ENCODE measurements at regions not wholly inside any gene's neighbourhood (a gene's known extent, or its start where the extent isn't known, plus 50 kb on each side); places are given as distances from the start of the nearest gene placed in this dataset.

GRCh38 chr6:76472858-76473257 lies 400.4 kb upstream of the IMPG1 start:
- no peak for TF ChIP-seq CTCF (IDR thresholded peaks at IDR 0.05; ENCODE audit: low read depth, low read length, missing input control)
- no peak for TF ChIP-seq RAD21 (IDR thresholded peaks at IDR 0.05)
- TF ChIP-seq TAF1 (conservative IDR thresholded peaks at IDR 0.05) = no peak
- no peak for TF ChIP-seq FOXA1 (IDR thresholded peaks at IDR 0.05)
- TF ChIP-seq JUND (IDR thresholded peaks at IDR 0.05) = no peak
- TF ChIP-seq ATF3 (IDR thresholded peaks at IDR 0.05) = no peak
- no peak for TF ChIP-seq RXRA (IDR thresholded peaks at IDR 0.05)

All from liver (tissue), 3 donors.